Right lobe of liver (tissue), 4 donors: ENCODE measurements at regions not wholly inside any gene's neighbourhood (a gene's known extent, or its start where the extent isn't known, plus 50 kb on each side); places are given as distances from the start of the nearest gene placed in this dataset.

Experiments
- POLR2A ChIP-seq: fragments of 450-650 bp; IDR thresholded peaks from one replicate; pipeline ENCODE4 v1.6.1; 2017; ENCODE audit warnings: antibody characterized with exemption, mild to moderate bottlenecking
- TF ChIP-seq, protein P1 (sequence below), 4 donors: fragments of 200-600 bp in 3 of 4; fragments of 450-650 bp in 1 of 4; IDR thresholded peaks; one replicate each; pipeline versions ENCODE4 v1.5.1 to v1.8.0; 2016 to 2022; ENCODE audit warnings: antibody characterized with exemption in 4 of 4, mild to moderate bottlenecking in 2 of 4
- donor health status: DM: no; HTN: no; CAD: no.
- donor health status: DM: no; HTN: no; CAD: no.
- donor health status: DM: no; HTN: yes; CAD: no.

DNA sequence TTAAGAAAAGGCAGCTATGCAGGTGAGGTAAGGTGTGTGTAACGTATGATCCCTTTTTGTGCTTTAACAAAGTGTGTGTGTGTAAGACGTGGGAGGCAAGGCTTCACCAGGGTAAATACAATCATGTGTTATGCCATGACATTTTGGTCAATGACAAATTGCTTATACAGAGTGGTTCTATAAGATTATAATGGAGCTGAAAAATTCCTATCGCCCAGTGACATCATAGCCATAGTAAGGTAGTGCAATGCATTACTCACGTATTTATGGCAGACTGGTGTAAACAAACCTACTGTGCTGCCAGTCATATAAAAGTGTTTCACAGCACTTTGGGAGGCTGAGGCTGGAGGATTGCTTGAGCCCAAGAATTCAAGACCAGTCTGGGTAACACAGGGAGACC is 60.2 kb upstream of the LCTL start:
- TF ChIP-seq, protein P1, sequence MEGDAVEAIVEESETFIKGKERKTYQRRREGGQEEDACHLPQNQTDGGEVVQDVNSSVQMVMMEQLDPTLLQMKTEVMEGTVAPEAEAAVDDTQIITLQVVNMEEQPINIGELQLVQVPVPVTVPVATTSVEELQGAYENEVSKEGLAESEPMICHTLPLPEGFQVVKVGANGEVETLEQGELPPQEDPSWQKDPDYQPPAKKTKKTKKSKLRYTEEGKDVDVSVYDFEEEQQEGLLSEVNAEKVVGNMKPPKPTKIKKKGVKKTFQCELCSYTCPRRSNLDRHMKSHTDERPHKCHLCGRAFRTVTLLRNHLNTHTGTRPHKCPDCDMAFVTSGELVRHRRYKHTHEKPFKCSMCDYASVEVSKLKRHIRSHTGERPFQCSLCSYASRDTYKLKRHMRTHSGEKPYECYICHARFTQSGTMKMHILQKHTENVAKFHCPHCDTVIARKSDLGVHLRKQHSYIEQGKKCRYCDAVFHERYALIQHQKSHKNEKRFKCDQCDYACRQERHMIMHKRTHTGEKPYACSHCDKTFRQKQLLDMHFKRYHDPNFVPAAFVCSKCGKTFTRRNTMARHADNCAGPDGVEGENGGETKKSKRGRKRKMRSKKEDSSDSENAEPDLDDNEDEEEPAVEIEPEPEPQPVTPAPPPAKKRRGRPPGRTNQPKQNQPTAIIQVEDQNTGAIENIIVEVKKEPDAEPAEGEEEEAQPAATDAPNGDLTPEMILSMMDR (IDR thresholded peaks at IDR 0.05): no peak
- TF ChIP-seq POLR2A: no peak
